ENCODE measurements at regions not wholly inside any gene's neighbourhood (a gene's known extent, or its start where the extent isn't known, plus 50 kb on each side); places are given as distances from the start of the nearest gene placed in this dataset.

- Mint-ChIP-seq H3K27ac (no peak overlapping the region), H3K27me3 (peaks cover 43% of the 10 kb centered on the region), H3K9me3 (no peaks in the 10 kb centered on the region), H3K4me1 (no peaks in the 10 kb centered on the region), H3K4me3 (no peak overlapping the region), H3K36me3 (ENCODE audit: low read depth) (no peaks in the 10 kb centered on the region)
- DNase-seq = no peak
- ChIA-PET CTCF (no interaction called here), POLR2A (no interaction called here)
Measured at GRCh38 chr3:43979645-43980044, 262.0 kb upstream of the TOPAZ1 start.

GRCh38 chr3:43994657-43995546 lies 246.8 kb upstream of the TOPAZ1 start:
- Mint-ChIP-seq H3K36me3 (ENCODE audit: low read depth) (peaks cover 10% of the 10 kb centered on the region), H3K9me3 (peaks cover 5% of the 10 kb centered on the region), H3K27me3 (peaks cover 74% of the 10 kb centered on the region), H3K4me1 (peaks cover 41% of the 10 kb centered on the region), H3K4me3 (peak overlapping the region; percentile 65), H3K27ac (no peak overlapping the region)
- peak; percentile 32 for DNase-seq
- ChIA-PET POLR2A (interaction anchor here (0.6 kb wide), 1 partner anchor 329 kb away, joined by 3 read pairs; no protein-coding TSS in a partner anchor), CTCF (no interaction called here)

DNA sequence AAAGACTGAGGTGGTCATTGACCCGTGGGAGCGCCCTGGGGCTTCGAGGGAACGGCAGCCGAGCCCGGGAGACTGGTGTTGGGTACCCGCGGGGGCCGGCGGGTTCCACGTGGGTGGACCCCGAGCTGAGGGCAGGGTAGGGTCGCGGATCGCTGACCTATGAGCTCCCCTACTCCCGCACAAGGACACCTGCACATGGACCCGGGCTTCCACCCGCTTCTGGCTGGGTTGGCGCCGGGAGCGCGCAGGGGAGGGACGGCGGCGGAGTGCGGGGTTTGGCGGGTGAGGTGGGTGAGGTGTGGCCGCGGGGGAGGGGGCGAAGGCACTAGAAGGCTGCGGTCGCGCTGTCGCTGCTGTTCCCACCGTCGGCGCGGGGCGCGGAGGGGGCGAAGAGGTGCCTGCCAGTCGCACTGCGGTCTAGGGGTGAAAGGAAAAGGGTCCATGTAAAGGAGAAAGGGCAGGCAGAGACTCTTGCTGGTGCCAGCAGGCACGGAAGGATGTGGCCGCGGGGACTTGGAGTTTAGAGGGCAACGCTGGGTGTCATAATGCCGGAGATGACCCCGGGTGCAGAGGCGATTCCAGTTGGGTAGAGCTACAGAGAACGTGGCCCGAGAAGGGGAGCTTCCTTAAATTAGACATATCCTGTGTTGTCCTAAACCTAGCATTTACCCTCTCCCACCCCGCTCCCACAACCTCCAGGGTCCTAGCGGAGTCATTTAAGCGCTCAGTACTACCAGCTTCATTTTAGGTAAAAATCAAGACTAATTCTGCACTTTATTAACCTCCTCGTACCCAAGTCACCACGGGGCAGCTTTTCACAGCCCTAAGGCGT lies 245.9 kb upstream of the TOPAZ1 start:
- H3K9me3 Mint-ChIP-seq = peaks cover 2% of the 10 kb centered on the region
- no peak for DNase-seq

DNA sequence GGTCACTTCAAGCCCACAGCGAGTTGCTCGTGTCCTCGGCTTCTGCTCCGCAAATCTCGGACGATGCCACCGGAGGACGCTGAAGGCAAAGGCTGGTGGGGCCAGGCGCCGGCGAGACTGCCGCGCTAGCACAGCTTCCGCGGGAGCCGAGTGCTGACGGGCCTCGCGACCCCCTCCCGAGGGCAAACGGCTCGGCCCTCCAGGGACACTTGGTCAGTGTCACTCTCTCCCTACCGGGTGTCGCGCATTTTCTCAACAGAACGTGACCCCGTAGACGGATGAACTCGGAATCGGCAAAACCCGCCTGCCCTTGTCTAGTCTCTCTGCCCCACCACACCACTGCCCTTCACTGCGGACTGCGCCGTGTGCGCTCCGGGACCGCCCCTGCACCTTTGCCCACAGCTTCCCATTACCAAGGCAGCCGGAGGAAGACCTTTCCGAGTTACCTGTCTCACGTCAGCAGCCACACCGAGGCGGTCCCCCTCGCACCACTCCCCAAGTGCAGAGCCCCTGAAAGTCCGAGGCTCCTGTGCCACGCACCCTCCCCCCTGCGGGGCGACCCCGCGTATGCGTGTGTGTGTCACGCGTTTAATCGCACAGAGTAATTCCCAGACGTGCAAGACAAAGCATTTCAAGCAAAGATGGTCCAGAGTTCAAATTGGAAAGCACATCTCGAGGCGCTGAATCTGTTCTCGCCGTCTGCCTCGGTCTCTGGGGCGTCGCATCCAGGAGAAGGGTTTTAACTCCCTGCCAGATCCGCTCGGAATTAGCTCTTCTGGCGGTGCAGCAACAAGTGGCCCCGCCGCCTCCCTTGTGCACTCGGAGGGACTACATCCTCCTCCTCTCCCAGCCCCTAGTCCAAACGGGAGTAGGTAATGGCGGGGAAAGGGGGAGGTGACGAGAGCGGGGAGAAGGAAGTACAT lies 245.0 kb upstream of the TOPAZ1 start:
- Mint-ChIP-seq H3K9me3 (no peaks in the 10 kb centered on the region), H3K4me3 (peak overlapping the region; percentile 49), H3K27me3 (peaks cover 79% of the 10 kb centered on the region), H3K4me1 (peaks cover 41% of the 10 kb centered on the region), H3K36me3 (ENCODE audit: low read depth) (peaks cover 8% of the 10 kb centered on the region), H3K27ac (peak overlapping the region; percentile 2)
- CTCF ChIA-PET = no interaction called here
- no peak for DNase-seq
- POLR2A ChIA-PET = interaction anchor here (0.7 kb wide), 1 partner anchor 27 kb away, joined by 3 read pairs; no protein-coding TSS in a partner anchor

More for the DNA sequence above, 245.9 kb upstream of the TOPAZ1 start:
- Mint-ChIP-seq H3K4me3 (peak overlapping the region; percentile 49), H3K4me1 (peaks cover 41% of the 10 kb centered on the region), H3K36me3 (ENCODE audit: low read depth) (peaks cover 9% of the 10 kb centered on the region), H3K27ac (peak overlapping the region; percentile 2), H3K27me3 (peaks cover 79% of the 10 kb centered on the region)
- CTCF ChIA-PET = no interaction called here
- POLR2A ChIA-PET = interaction anchor here (0.6 to 0.7 kb wide), 2 partner anchors 27 to 330 kb away, joined by 3 read pairs; no protein-coding TSS in a partner anchor

DNA sequence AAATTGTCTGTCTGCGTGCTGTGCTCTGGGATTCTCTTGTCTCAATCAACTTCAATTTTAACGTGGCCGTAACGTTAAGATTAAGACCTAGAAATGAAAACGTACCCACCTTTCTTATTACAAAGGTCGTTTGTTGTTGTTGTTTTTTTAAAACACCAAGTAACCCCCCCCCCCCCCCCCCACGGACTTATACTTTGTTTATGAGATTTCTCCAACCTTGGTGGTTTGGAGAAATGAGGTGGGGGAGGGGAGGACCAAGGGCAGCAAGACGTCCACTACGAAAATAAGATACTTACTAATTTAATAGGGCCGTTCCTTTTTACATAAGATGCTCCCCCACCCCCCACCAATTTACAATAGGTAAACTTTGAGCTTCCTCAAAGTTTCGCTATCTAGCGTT lies 244.4 kb upstream of the TOPAZ1 start:
- H3K27ac Mint-ChIP-seq = peak overlapping the region; percentile 4
- ChIA-PET POLR2A (no interaction called here), CTCF (no interaction called here)

DNA sequence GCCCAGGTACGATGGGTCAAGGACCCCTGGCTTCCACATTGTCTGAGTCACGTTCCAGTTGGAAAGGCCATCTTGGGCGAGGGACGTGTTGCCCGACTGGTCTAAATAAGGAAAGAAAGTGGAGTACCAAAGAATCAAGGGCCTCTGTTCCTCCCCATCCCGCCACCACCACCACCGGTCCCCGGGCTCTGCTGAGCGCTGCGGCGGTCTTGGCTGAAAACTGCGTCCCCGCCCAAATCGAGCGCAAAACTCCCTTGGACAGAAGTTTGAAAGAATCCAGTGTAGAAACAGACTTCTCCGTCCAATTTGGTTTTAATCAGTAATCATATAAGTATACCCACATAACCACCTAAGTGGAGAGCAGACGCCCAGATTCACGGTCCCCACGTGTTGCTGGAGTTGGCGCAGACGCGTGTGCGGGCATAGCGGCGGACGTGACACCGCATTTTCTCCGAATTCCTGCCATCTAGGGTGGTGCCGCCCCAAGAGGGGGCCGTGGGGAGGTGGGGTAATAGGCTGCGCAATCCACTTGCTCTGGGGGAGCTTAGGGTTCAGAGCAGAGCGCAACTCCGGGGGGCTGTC lies 243.8 kb upstream of the TOPAZ1 start:
- Mint-ChIP-seq H3K4me1 (peaks cover 41% of the 10 kb centered on the region), H3K4me3 (peak overlapping the region; percentile 35), H3K36me3 (ENCODE audit: low read depth) (peaks cover 8% of the 10 kb centered on the region), H3K27ac (peak overlapping the region; percentile 35), H3K27me3 (peaks cover 83% of the 10 kb centered on the region), H3K9me3 (no peaks in the 10 kb centered on the region)
- ChIA-PET CTCF (no interaction called here), POLR2A (no interaction called here)
- DNase-seq = no peak

More for the DNA sequence above, 244.4 kb upstream of the TOPAZ1 start:
- H3K4me3 Mint-ChIP-seq = peak overlapping the region; percentile 49
- no peaks in the 10 kb centered on the region for H3K9me3 Mint-ChIP-seq
- peaks cover 41% of the 10 kb centered on the region for H3K4me1 Mint-ChIP-seq
- no peak for DNase-seq
- H3K27me3 Mint-ChIP-seq = peaks cover 78% of the 10 kb centered on the region
- peaks cover 8% of the 10 kb centered on the region for H3K36me3 Mint-ChIP-seq (ENCODE audit: low read depth)

GRCh38 chr3:43998370-43998835 lies 243.3 kb upstream of the TOPAZ1 start:
- Mint-ChIP-seq H3K36me3 (ENCODE audit: low read depth) (peaks cover 8% of the 10 kb centered on the region), H3K27ac (peak overlapping the region; percentile 35), H3K4me3 (peak overlapping the region; percentile 35), H3K27me3 (peaks cover 82% of the 10 kb centered on the region), H3K4me1 (peaks cover 41% of the 10 kb centered on the region), H3K9me3 (no peaks in the 10 kb centered on the region)
- DNase-seq = no peak
- POLR2A ChIA-PET = no interaction called here
- CTCF ChIA-PET = no interaction called here

GRCh38 chr3:43998836-43999727 lies 242.6 kb upstream of the TOPAZ1 start:
- H3K27ac Mint-ChIP-seq = no peak overlapping the region

DNA sequence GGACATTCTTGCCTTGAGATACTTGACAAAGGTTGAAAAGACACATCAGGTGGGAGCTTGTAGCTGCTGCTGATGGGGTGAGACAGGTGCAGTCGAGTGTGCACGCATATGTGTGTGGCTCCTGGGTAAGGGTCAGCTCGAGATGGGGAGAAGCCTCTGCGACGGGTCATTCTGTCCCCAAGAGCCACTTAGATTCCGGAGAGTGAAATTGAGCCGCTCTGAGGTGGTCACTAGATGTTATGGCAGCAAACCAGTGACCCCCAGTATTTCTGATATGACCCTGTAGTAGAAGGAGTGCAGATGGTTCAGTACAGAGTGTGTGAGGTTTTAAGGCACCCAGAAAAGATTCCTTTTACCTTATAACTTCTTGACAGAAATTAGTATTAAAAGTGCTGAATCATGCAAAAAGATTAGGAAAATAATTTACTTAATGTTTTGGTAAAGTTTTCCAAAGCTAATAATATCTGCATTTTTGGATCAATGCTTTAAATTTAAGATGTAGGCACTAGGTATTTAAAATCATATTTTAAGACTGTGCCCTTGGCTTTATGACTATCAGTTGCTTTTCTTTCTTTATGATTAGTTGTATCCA lies 241.9 kb upstream of the TOPAZ1 start:
- H3K36me3 Mint-ChIP-seq (ENCODE audit: low read depth) = peaks cover 5% of the 10 kb centered on the region
- peaks cover 34% of the 10 kb centered on the region for H3K4me1 Mint-ChIP-seq
- ChIA-PET CTCF (interaction anchor here (0.6 kb wide), 1 partner anchor 193 kb away, joined by 4 read pairs; no protein-coding TSS in a partner anchor), POLR2A (no interaction called here)
- no peak overlapping the region for H3K4me3 Mint-ChIP-seq
- DNase-seq = no peak
- H3K27ac Mint-ChIP-seq = no peak overlapping the region
- no peaks in the 10 kb centered on the region for H3K9me3 Mint-ChIP-seq
- peaks cover 78% of the 10 kb centered on the region for H3K27me3 Mint-ChIP-seq

More at GRCh38 chr3:43998836-43999727, 242.6 kb upstream of the TOPAZ1 start:
- Mint-ChIP-seq H3K4me1 (peaks cover 39% of the 10 kb centered on the region), H3K27me3 (peaks cover 78% of the 10 kb centered on the region), H3K9me3 (no peaks in the 10 kb centered on the region), H3K36me3 (ENCODE audit: low read depth) (peaks cover 8% of the 10 kb centered on the region), H3K4me3 (peak overlapping the region; percentile 35)
- ChIA-PET CTCF (no interaction called here), POLR2A (no interaction called here)
- no peak for DNase-seq

GRCh38 chr3:44000586-44000985 lies 241.1 kb upstream of the TOPAZ1 start:
- Mint-ChIP-seq H3K27me3 (peaks cover 79% of the 10 kb centered on the region), H3K4me1 (peaks cover 33% of the 10 kb centered on the region), H3K27ac (no peak overlapping the region), H3K4me3 (no peak overlapping the region), H3K9me3 (no peaks in the 10 kb centered on the region), H3K36me3 (ENCODE audit: low read depth) (peaks cover 5% of the 10 kb centered on the region)
- ChIA-PET CTCF (interaction anchor here (0.6 kb wide), 1 partner anchor 192 kb away, joined by 4 read pairs; no protein-coding TSS in a partner anchor), POLR2A (no interaction called here)
- no peak for DNase-seq

- Mint-ChIP-seq H3K4me1 (peaks cover 28% of the 10 kb centered on the region), H3K36me3 (ENCODE audit: low read depth) (peaks cover 5% of the 10 kb centered on the region), H3K27me3 (peaks cover 77% of the 10 kb centered on the region), H3K4me3 (no peak overlapping the region), H3K9me3 (no peaks in the 10 kb centered on the region), H3K27ac (no peak overlapping the region)
- ChIA-PET POLR2A (no interaction called here), CTCF (no interaction called here)
- no peak for DNase-seq
Measured at GRCh38 chr3:44001072-44001471, 240.6 kb upstream of the TOPAZ1 start.
